ENCODE measurements at regions not wholly inside any gene's neighbourhood (a gene's known extent, or its start where the extent isn't known, plus 50 kb on each side); places are given as distances from the start of the nearest gene placed in this dataset.

DNA sequence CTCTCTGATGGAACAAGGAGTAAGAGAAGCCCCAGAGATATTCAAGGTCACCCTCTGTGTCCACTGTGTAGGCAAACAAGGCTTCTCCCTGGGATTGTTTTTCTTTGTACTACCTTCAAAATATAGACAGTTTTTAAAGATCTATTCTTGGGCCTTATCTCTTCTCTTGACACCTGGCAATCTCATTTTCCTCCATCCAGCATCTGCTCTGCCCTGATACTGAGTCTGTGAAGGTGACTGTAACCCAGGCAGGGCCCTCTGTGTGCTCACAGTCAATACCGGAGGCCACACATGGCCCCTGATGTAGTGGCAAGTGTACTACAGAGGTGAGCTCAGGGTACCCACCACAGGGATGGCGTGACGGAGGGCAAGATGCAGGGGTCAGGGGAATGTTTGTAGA lies 221.1 kb downstream of the SNX10 start:
- TF ChIP-seq, protein P1, sequence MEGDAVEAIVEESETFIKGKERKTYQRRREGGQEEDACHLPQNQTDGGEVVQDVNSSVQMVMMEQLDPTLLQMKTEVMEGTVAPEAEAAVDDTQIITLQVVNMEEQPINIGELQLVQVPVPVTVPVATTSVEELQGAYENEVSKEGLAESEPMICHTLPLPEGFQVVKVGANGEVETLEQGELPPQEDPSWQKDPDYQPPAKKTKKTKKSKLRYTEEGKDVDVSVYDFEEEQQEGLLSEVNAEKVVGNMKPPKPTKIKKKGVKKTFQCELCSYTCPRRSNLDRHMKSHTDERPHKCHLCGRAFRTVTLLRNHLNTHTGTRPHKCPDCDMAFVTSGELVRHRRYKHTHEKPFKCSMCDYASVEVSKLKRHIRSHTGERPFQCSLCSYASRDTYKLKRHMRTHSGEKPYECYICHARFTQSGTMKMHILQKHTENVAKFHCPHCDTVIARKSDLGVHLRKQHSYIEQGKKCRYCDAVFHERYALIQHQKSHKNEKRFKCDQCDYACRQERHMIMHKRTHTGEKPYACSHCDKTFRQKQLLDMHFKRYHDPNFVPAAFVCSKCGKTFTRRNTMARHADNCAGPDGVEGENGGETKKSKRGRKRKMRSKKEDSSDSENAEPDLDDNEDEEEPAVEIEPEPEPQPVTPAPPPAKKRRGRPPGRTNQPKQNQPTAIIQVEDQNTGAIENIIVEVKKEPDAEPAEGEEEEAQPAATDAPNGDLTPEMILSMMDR (IDR thresholded peaks at IDR 0.05; ENCODE audit: borderline replicate concordance, insufficient read depth, low read depth, low read length), result no peak

DNA sequence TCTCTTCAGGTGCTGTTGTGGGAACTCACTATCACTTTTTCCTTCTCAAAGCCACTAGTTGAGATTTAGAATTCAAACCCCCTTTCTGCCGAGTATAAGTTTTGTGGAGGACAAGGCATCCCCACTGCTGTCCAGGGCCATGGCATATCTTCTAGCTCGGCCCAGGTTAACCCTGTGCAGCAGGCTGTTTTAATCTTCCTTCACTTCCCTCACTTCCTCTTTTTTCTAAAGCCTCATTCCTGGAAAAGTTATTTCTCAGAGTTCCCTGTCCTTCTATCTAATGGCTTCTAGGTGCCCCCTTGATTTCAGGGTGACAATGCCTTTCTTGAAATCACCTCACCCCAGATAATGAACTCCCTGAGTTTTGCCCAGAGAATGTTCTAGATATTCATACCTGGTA lies 222.3 kb downstream of the SNX10 start:
- TF ChIP-seq, protein P1 (IDR thresholded peaks at IDR 0.05; ENCODE audit: borderline replicate concordance, insufficient read depth, low read depth, low read length), result no peak
- H3K4me3 ChIP-seq (ENCODE audit: low read depth, low read length), result no peak overlapping the region

More for the DNA sequence above, 221.1 kb downstream of the SNX10 start:
- H3K4me3 ChIP-seq (ENCODE audit: low read depth, low read length), result no peak overlapping the region

DNA sequence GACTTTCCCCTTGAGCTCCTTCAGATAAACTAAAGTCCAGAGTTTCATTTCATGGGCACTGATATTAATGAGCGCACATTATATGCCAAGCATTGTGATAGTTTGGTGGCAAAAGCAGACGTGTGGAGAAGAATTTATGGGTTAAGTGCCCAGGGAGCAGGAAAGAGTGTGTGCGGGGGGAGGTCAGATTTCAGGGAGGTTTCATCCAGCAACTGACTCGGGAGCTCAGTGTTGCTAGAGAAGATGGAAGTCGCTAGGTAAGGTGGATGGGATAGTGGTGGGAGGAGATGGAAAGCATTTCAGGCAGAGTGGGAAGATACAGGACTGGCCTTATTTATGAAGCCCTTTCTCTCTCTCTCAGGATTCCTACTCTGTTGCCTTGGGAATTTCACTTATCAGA lies 223.0 kb downstream of the SNX10 start:
- TF ChIP-seq, protein P1 (IDR thresholded peaks at IDR 0.05; ENCODE audit: borderline replicate concordance, insufficient read depth, low read depth, low read length), result no peak
- no peak overlapping the region for H3K4me3 ChIP-seq (ENCODE audit: low read depth, low read length)

DNA sequence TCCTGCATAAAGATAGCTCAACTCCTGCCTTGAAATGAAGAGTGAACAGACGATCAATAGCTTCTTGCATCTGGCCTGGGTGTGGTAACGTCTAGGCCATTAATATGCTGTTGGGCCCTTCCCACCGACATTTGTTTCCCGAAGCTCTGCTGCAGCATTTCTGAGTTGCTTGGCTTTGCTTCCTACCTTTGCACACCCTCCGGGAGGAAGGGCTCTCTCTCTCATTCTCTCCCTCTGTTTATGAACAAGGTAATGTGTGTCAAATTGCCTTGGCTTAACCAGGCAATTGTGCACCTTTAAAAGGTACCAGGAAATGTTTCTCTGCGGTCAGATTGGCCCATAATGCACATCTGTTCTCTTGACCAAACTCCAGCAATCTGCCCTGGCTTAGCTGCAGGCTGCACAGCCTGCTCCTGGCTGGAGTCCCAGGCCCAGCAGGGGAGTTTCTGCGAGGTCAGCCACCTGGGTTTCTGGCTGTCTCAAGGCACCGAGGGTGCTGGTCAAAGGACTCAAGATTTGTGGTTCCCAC lies 223.7 kb downstream of the SNX10 start:
- no peak overlapping the region for H3K4me3 ChIP-seq (ENCODE audit: low read depth, low read length)
- TF ChIP-seq, protein P1 (IDR thresholded peaks at IDR 0.05; ENCODE audit: borderline replicate concordance, insufficient read depth, low read depth, low read length), result no peak

DNA sequence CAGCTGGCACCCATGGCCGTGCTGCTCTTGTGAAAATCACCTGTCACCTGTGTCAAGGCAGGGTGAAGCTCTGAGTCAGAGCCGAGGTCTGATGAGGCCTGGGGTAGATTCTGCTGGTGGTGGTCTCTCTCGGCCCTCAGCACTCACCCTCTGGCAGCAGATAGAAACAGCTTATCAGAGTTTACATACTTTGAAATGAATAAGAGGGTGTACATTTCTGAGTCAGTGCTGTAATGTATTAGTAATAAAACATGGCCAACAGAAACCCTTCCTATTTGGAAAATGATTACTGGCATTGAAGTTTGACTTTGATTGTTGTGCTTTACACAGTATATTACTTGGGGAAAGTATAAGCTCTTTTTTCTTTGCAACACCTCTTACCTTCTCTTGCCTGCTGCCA lies 228.8 kb downstream of the SNX10 start:
- TF ChIP-seq, protein P1 (IDR thresholded peaks at IDR 0.05; ENCODE audit: borderline replicate concordance, insufficient read depth, low read depth, low read length), result no peak
- H3K4me3 ChIP-seq (ENCODE audit: low read depth, low read length), result no peak overlapping the region

DNA sequence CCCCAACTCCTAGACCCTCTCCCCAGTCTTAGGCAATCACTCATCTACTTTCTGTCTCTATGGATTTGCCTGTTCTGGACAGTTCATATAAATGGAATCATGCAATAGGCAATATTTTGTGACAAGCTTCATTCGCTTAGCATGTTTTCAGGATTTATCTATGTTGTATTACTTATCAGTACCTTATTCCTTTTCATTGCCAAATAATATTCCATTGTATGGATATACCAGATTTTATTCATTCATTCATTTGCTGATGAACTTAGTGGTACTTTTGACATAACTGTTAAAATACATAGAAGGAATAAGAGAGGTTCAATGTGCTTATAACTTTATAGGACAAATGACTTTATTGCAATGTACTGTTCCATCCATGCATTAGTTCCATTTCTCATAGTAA lies 231.0 kb downstream of the SNX10 start:
- TF ChIP-seq, protein P1 (IDR thresholded peaks at IDR 0.05; ENCODE audit: borderline replicate concordance, insufficient read depth, low read depth, low read length), result no peak
- H3K4me3 ChIP-seq (ENCODE audit: low read depth, low read length), result no peak overlapping the region

DNA sequence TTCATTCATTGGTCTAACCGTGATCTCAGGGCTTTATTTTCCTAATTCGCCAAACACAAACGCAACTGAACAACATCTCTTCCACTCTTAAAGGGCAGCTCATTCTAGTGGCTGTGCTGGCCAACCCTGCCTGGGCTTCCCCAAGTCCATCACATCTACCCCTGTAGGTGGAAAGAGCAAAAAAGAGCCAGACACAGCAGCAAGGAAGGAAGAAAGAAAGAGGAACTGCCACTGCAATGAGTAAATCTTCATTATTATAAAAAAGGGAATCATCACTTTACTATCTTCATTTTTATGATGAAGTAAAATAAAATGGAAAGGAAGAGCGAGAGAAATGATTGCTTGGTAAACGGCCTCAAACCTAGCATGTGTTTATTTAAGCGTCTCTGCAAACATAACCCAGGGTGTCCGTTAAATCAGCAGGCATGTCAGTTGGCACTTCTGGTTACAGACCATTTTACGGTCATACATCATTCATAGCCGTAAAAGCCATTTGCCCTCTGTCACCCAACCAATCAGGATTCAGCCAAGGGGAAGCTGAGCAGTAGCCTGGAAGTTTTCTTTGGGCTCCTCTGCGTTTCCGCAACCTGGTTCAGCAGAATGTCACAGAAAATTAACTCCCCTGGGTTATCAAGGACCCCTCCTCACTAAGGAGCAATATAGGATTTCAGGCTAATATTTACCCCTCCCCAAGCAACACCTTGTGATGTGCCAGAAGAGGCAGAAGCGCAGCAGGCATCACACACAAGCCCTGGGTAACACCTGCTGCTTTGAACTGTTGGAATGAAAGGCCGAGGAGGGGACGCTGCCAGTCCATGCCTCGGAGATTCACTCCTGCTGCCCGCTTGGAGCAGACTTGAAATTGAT lies 234.0 kb downstream of the SNX10 start:
- TF ChIP-seq, protein P1 (IDR thresholded peaks at IDR 0.05; ENCODE audit: borderline replicate concordance, insufficient read depth, low read depth, low read length), result no peak
- H3K4me3 ChIP-seq (ENCODE audit: low read depth, low read length), result no peak overlapping the region

All from GM12875 (cell line).